RWPE2 (cell line): ENCODE measurements at regions not wholly inside any gene's neighbourhood (a gene's known extent, or its start where the extent isn't known, plus 50 kb on each side); places are given as distances from the start of the nearest gene placed in this dataset.
"Not testable (repeated sequence)": the region's sequence is repeated elsewhere in the genome, so short reads cannot be mapped to it uniquely, and the experiment has no call there.

ENCODE experiments used
- ATAC-seq: fragments of 200-7000 bp; cut with Tn5 transposase; 3 replicates; pipeline ENCODE4 v1.9.1; 2021; ENCODE audit warnings: low read depth
- DNase-seq: peaks from one replicate; pipeline ENCODE4 v3.0.0-alpha.2; 2020; ENCODE audit warnings: low spot score
- H3K27ac ChIP-seq: fragments of 450-650 bp; 2 replicates; pipeline ENCODE4 v1.5.1; 2017; ENCODE audit warnings: mild to moderate bottlenecking; ENCODE audit not compliant: poor library complexity, severe bottlenecking
- H3K27me3 ChIP-seq: fragments of 250-450 bp; sonication (Bioruptor Pico); 2 replicates; pipeline ENCODE4 v1.5.1; 2021; ENCODE audit warnings: mild to moderate bottlenecking, moderate library complexity; ENCODE audit not compliant: insufficient read depth, poor library complexity, severe bottlenecking
- H3K36me3 ChIP-seq: fragments of 250-450 bp; sonication (Bioruptor Pico); 2 replicates; pipeline ENCODE4 v1.5.1; 2020; ENCODE audit warnings: low read depth, mild to moderate bottlenecking, moderate library complexity
- H3K4me1 ChIP-seq: fragments of 250-450 bp; sonication (Bioruptor Pico); 2 replicates; pipeline ENCODE4 v1.5.1; 2021; ENCODE audit warnings: mild to moderate bottlenecking, moderate library complexity; ENCODE audit not compliant: insufficient read depth, poor library complexity, severe bottlenecking
- H3K4me3 ChIP-seq: fragments of 250-450 bp; sonication (Bioruptor Pico); 2 replicates; pipeline ENCODE4 v1.5.1; 2021; ENCODE audit warnings: mild to moderate bottlenecking, moderate library complexity; ENCODE audit not compliant: severe bottlenecking
- H3K9me3 ChIP-seq: fragments of 250-450 bp; sonication (Bioruptor Pico); 2 replicates; pipeline ENCODE4 v1.5.1; 2021; ENCODE audit warnings: mild to moderate bottlenecking, moderate library complexity; ENCODE audit not compliant: severe bottlenecking
- CTCF ChIP-seq: fragments of 450-650 bp; IDR thresholded peaks from one replicate; pipeline ENCODE4 v1.5.1; 2017; ENCODE audit warnings: mild to moderate bottlenecking, moderate library complexity; ENCODE audit not compliant: poor library complexity, severe bottlenecking

GRCh38 chr7:142470544-142470830 lies 212.6 kb upstream of the PRSS58 start:
- no peaks in the 10 kb centered on the region for H3K4me1 ChIP-seq
- TF ChIP-seq CTCF, result no peak

GRCh38 chr7:142469696-142470543 lies 212.1 kb upstream of the PRSS58 start:
- no peak overlapping the region for H3K27ac ChIP-seq
- H3K4me3 ChIP-seq, result no peak overlapping the region
- ATAC-seq (no peak), DNase-seq (no peak)
- H3K27me3 ChIP-seq, result no peaks in the 10 kb centered on the region
- no peak for TF ChIP-seq CTCF
- no peaks in the 10 kb centered on the region for H3K36me3 ChIP-seq
- H3K9me3 ChIP-seq, result no peaks in the 10 kb centered on the region
- H3K4me1 ChIP-seq, result no peaks in the 10 kb centered on the region

More at GRCh38 chr7:142470544-142470830, 212.6 kb upstream of the PRSS58 start:
- H3K4me3 ChIP-seq, result no peak overlapping the region
- no peak overlapping the region for H3K27ac ChIP-seq
- H3K27me3 ChIP-seq, result no peaks in the 10 kb centered on the region
- ATAC-seq (no peak), DNase-seq (no peak)
- H3K36me3 ChIP-seq, result no peaks in the 10 kb centered on the region
- no peaks in the 10 kb centered on the region for H3K9me3 ChIP-seq

GRCh38 chr7:142468871-142469665 lies 211.2 kb upstream of the PRSS58 start:
- TF ChIP-seq CTCF, result no peak
- no peaks in the 10 kb centered on the region for H3K27me3 ChIP-seq
- DNase-seq (no peak), ATAC-seq (no peak)
- no peaks in the 10 kb centered on the region for H3K36me3 ChIP-seq
- no peaks in the 10 kb centered on the region for H3K4me1 ChIP-seq
- no peak overlapping the region for H3K4me3 ChIP-seq
- no peak overlapping the region for H3K27ac ChIP-seq
- H3K9me3 ChIP-seq, result no peaks in the 10 kb centered on the region

- not testable (repeated sequence) for DNase-seq, H3K4me3 ChIP-seq, H3K27ac ChIP-seq, H3K9me3 ChIP-seq, H3K36me3 ChIP-seq, ATAC-seq, H3K4me1 ChIP-seq, H3K27me3 ChIP-seq
Observed at GRCh38 chr7:142467056-142467655, 209.3 kb upstream of the PRSS58 start.

GRCh38 chr7:142463401-142463850 lies 205.6 kb upstream of the PRSS58 start:
- Histone ChIP-seq H3K9me3 (no peaks in the 10 kb centered on the region), H3K27me3 (no peaks in the 10 kb centered on the region), H3K4me1 (peaks cover 7% of the 10 kb centered on the region), H3K4me3 (no peak overlapping the region), H3K36me3 (no peaks in the 10 kb centered on the region), H3K27ac (no peak overlapping the region)
- DNase-seq (no peak), ATAC-seq (no peak)
- TF ChIP-seq CTCF, result no peak
